OCI-LY3 (cell line): ENCODE measurements at regions not wholly inside any gene's neighbourhood (a gene's known extent, or its start where the extent isn't known, plus 50 kb on each side); places are given as distances from the start of the nearest gene placed in this dataset.

Source experiments
- H2AFZ ChIP-seq: fragments of 200-600, 300-600 bp; shearing (Covaris generic); 2 replicates; pipeline ENCODE4 v1.6.0; 2014; ENCODE audit warnings: antibody characterized with exemption, low read depth, low read length
- H3K27ac ChIP-seq: fragments of 200-600, 300-600 bp; sonication (generic); 2 replicates; pipeline ENCODE4 v1.5.1; 2014; ENCODE audit warnings: mild to moderate bottlenecking, low read length, moderate library complexity, mixed read lengths
- H3K27me3 ChIP-seq: fragments of 200-600, 300-600 bp; sonication (generic); 2 replicates; pipeline ENCODE4 v1.6.1; 2014; ENCODE audit warnings: low read depth, low read length, mixed read lengths
- H3K36me3 ChIP-seq: fragments of 200-600, 300-600 bp; sonication (generic); replicated peaks from 2 replicates; pipeline ENCODE3; 2014; ENCODE audit warnings: low read depth, low read length, mixed read lengths
- H3K4me1 ChIP-seq: fragments of 300-600, 200-600 bp; sonication (generic); 2 replicates; pipeline ENCODE4 v1.6.1; 2014; ENCODE audit warnings: low read length, mixed read lengths
- H3K4me2 ChIP-seq: fragments of 200-600, 300-600 bp; sonication (generic); 2 replicates; pipeline ENCODE4 v1.6.1; 2014; ENCODE audit warnings: low read length, mixed read lengths
- H3K4me3 ChIP-seq: fragments of 300-600, 200-600 bp; sonication (generic); 2 replicates; pipeline ENCODE4 v1.5.1; 2014; ENCODE audit warnings: antibody characterized with exemption, mild to moderate bottlenecking, low read length, moderate library complexity
- H3K79me2 ChIP-seq: fragments of 300-600, 200-600 bp; shearing (Covaris generic); 2 replicates; pipeline ENCODE4 v1.6.1; 2014; ENCODE audit warnings: mild to moderate bottlenecking, low read length, mixed read lengths
- H3K9ac ChIP-seq: fragments of 300-600, 200-600 bp; shearing (Covaris generic); 2 replicates; pipeline ENCODE4 v1.6.0; 2014; ENCODE audit warnings: mild to moderate bottlenecking, low read length, moderate library complexity
- H3K9me3 ChIP-seq: fragments of 200-600, 300-600 bp; shearing (Covaris generic); 2 replicates; pipeline ENCODE4 v1.6.1; 2014; ENCODE audit warnings: low read length, mixed read lengths; ENCODE audit not compliant: insufficient read depth
- H4K20me1 ChIP-seq: fragments of 200-600, 300-600 bp; sonication (generic); 2 replicates; pipeline ENCODE4 v1.6.1; 2016; ENCODE audit warnings: low read length, mixed read lengths; ENCODE audit not compliant: insufficient read depth
- CTCF ChIP-seq: fragments of 200-600, 300-600 bp; sonication (generic); IDR thresholded peaks from 2 replicates; pipeline ENCODE4 v1.5.1; 2014; ENCODE audit warnings: antibody characterized with exemption, low read length, low read depth
- EZH2phosphoT487 ChIP-seq: fragments of 200-600 bp; shearing (Covaris generic); IDR thresholded peaks from 2 replicates; pipeline ENCODE4 v1.6.1; 2018; ENCODE audit warnings: antibody characterized with exemption, mixed run types, low read depth

GRCh38 chr5:168176251-168176650, 115.2 kb upstream of the WWC1 start:
- H3K36me3 ChIP-seq, result no peaks in the 10 kb centered on the region
- H3K4me1 ChIP-seq, result no peaks in the 10 kb centered on the region
- H3K9ac ChIP-seq, result no peak overlapping the region
- no peaks in the 10 kb centered on the region for H3K79me2 ChIP-seq
- TF ChIP-seq CTCF (no peak), EZH2phosphoT487 (no peak)
- H3K4me2 ChIP-seq, result no peak overlapping the region
- no peak overlapping the region for H2AFZ ChIP-seq
- H3K27me3 ChIP-seq, result peaks cover 17% of the 10 kb centered on the region
- no peak overlapping the region for H3K27ac ChIP-seq
- H4K20me1 ChIP-seq, result no peaks in the 10 kb centered on the region
- no peaks in the 10 kb centered on the region for H3K9me3 ChIP-seq
- no peak overlapping the region for H3K4me3 ChIP-seq

GRCh38 chr5:168176941-168177340, 114.5 kb upstream of the WWC1 start:
- no peaks in the 10 kb centered on the region for H4K20me1 ChIP-seq
- no peak overlapping the region for H3K9ac ChIP-seq
- H3K27me3 ChIP-seq, result peaks cover 12% of the 10 kb centered on the region
- TF ChIP-seq EZH2phosphoT487 (no peak), CTCF (no peak)
- H2AFZ ChIP-seq, result no peak overlapping the region
- H3K4me3 ChIP-seq, result no peak overlapping the region
- H3K79me2 ChIP-seq, result no peaks in the 10 kb centered on the region
- no peak overlapping the region for H3K27ac ChIP-seq
- no peaks in the 10 kb centered on the region for H3K9me3 ChIP-seq
- H3K4me2 ChIP-seq, result no peak overlapping the region
- no peaks in the 10 kb centered on the region for H3K4me1 ChIP-seq
- H3K36me3 ChIP-seq, result no peaks in the 10 kb centered on the region

- Histone ChIP-seq H2AFZ (no peak overlapping the region), H3K4me3 (no peak overlapping the region), H3K9me3 (no peaks in the 10 kb centered on the region), H4K20me1 (no peaks in the 10 kb centered on the region), H3K9ac (no peak overlapping the region), H3K4me2 (no peak overlapping the region), H3K27me3 (peaks cover 6% of the 10 kb centered on the region; the same call in 1 of the 2 replicates), H3K27ac (no peak overlapping the region), H3K36me3 (no peaks in the 10 kb centered on the region), H3K79me2 (no peaks in the 10 kb centered on the region), H3K4me1 (no peaks in the 10 kb centered on the region)
- no peak for TF ChIP-seq CTCF
- no peak for TF ChIP-seq EZH2phosphoT487
These were observed 113.5 kb upstream of the WWC1 start for GRCh38 chr5:168177831-168178450.

GRCh38 chr5:168179192-168179593, 112.3 kb upstream of the WWC1 start:
- TF ChIP-seq EZH2phosphoT487, result no peak
- TF ChIP-seq CTCF, result no peak
- no peak overlapping the region for H3K4me2 ChIP-seq

More at GRCh38 chr5:168179192-168179593, 112.3 kb upstream of the WWC1 start:
- no peaks in the 10 kb centered on the region for H3K36me3 ChIP-seq
- no peaks in the 10 kb centered on the region for H3K4me1 ChIP-seq
- no peak overlapping the region for H3K4me3 ChIP-seq
- H3K27ac ChIP-seq, result no peak overlapping the region
- no peak overlapping the region for H3K9ac ChIP-seq
- no peak overlapping the region for H2AFZ ChIP-seq
- H3K9me3 ChIP-seq, result no peaks in the 10 kb centered on the region
- no peaks in the 10 kb centered on the region for H4K20me1 ChIP-seq
- peaks cover 13% of the 10 kb centered on the region for H3K27me3 ChIP-seq
- no peaks in the 10 kb centered on the region for H3K79me2 ChIP-seq
